GM21825 (cell line): ENCODE measurements at regions not wholly inside any gene's neighbourhood (a gene's known extent, or its start where the extent isn't known, plus 50 kb on each side); places are given as distances from the start of the nearest gene placed in this dataset.
"Not testable (repeated sequence)": the region's sequence is repeated elsewhere in the genome, so short reads cannot be mapped to it uniquely, and the experiment has no call there.

Experiments
- ATAC-seq: cut with Tn5 transposase; IDR thresholded peaks from one replicate; pipeline ENCODE4 v1.9.1; 2021; ENCODE audit warnings: mild to moderate bottlenecking, moderate library complexity; ENCODE audit not compliant: unreplicated experiment

- no peak for ATAC-seq
Measured at GRCh38 chr12:84077679-84078078, 834.9 kb downstream of the SLC6A15 start.

- ATAC-seq, result no peak
Measured at GRCh38 chr12:84075991-84076390, 836.6 kb downstream of the SLC6A15 start.

- ATAC-seq, result no peak
Measured at GRCh38 chr12:84073401-84073800, 839.2 kb downstream of the SLC6A15 start.

- no peak for ATAC-seq
Measured at GRCh38 chr12:84072961-84073360, 839.6 kb downstream of the SLC6A15 start.

GRCh38 chr12:84070292-84070691, 842.3 kb downstream of the SLC6A15 start:
- ATAC-seq, result no peak

- no peak for ATAC-seq
Measured at GRCh38 chr12:84069699-84070098, 842.9 kb downstream of the SLC6A15 start.

GRCh38 chr12:84069198-84069597, 843.4 kb downstream of the SLC6A15 start:
- no peak for ATAC-seq

- no peak for ATAC-seq
Measured at GRCh38 chr12:84058136-84058535, 854.5 kb downstream of the SLC6A15 start.

- ATAC-seq, result no peak
Measured at GRCh38 chr12:84054811-84055210, 857.8 kb downstream of the SLC6A15 start.

- no peak for ATAC-seq
Measured at GRCh38 chr12:84047881-84048280, 864.7 kb downstream of the SLC6A15 start.

GRCh38 chr12:84046859-84047258, 865.7 kb downstream of the SLC6A15 start:
- ATAC-seq, result no peak

- ATAC-seq, result no peak
Measured at GRCh38 chr12:84043355-84043754, 869.2 kb downstream of the SLC6A15 start.

GRCh38 chr12:84038242-84038641, 874.4 kb downstream of the SLC6A15 start:
- no peak for ATAC-seq

GRCh38 chr12:84036912-84037311, 875.7 kb downstream of the SLC6A15 start:
- no peak for ATAC-seq

- ATAC-seq, result no peak
Measured at GRCh38 chr12:84035766-84036165, 876.8 kb downstream of the SLC6A15 start.

GRCh38 chr12:84034871-84035270, 877.7 kb downstream of the SLC6A15 start:
- no peak for ATAC-seq

- no peak for ATAC-seq
Measured at GRCh38 chr12:84033162-84033561, 879.4 kb downstream of the SLC6A15 start.

- not testable (repeated sequence) for ATAC-seq
Measured at GRCh38 chr12:84018556-84019179, 893.9 kb downstream of the SLC6A15 start.

GRCh38 chr12:84016956-84017355, 895.6 kb downstream of the SLC6A15 start:
- ATAC-seq, result no peak

- ATAC-seq, result no peak
Measured at GRCh38 chr12:83997423-83997822, 915.2 kb downstream of the SLC6A15 start.

- ATAC-seq, result no peak
Measured at GRCh38 chr12:83996671-83997070, 915.9 kb downstream of the SLC6A15 start.

- no peak for ATAC-seq
Measured at GRCh38 chr12:83985084-83985483, 927.5 kb downstream of the SLC6A15 start.

- no peak for ATAC-seq
Measured at GRCh38 chr12:83980398-83980797, 932.2 kb downstream of the SLC6A15 start.
